Epithelial cell of proximal tubule (primary cell): ENCODE measurements at regions not wholly inside any gene's neighbourhood (a gene's known extent, or its start where the extent isn't known, plus 50 kb on each side); places are given as distances from the start of the nearest gene placed in this dataset.

Experiments
- DNase-seq: peaks from one replicate; pipeline ENCODE4 v3.0.0-alpha.2; 2011; ENCODE audit warnings: low read depth
- H3K4me3 ChIP-seq: 2 replicates; pipeline ENCODE4 v1.5.1; 2011; ENCODE audit warnings: low read depth, mild to moderate bottlenecking, low read length
- TF ChIP-seq, protein P1 (sequence below): conservative IDR thresholded peaks from 2 replicates; pipeline ENCODE4 v1.5.1; 2012; ENCODE audit warnings: low read depth, mild to moderate bottlenecking, low read length

DNA sequence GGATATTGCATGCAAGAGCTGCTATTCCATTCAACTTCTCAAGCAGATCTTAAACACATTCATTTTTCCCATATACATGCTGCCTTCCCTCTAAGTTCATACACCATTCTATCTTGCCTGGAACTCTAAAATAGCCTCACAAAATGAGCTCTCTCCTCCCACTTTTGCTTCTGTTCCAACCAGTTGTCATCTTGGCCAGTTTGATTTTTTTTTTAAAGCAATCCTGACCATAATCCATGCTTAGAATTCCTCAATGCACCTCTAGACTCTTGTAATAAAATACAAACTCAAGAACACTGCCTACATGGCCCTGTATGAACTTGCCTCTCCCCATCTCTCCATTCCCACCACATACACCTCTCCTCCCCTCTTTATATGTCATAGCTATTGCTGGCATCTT lies 68.6 kb upstream of the NPHP3 start:
- TF ChIP-seq, protein P1, sequence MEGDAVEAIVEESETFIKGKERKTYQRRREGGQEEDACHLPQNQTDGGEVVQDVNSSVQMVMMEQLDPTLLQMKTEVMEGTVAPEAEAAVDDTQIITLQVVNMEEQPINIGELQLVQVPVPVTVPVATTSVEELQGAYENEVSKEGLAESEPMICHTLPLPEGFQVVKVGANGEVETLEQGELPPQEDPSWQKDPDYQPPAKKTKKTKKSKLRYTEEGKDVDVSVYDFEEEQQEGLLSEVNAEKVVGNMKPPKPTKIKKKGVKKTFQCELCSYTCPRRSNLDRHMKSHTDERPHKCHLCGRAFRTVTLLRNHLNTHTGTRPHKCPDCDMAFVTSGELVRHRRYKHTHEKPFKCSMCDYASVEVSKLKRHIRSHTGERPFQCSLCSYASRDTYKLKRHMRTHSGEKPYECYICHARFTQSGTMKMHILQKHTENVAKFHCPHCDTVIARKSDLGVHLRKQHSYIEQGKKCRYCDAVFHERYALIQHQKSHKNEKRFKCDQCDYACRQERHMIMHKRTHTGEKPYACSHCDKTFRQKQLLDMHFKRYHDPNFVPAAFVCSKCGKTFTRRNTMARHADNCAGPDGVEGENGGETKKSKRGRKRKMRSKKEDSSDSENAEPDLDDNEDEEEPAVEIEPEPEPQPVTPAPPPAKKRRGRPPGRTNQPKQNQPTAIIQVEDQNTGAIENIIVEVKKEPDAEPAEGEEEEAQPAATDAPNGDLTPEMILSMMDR = no peak
- DNase-seq = no peak
- no peak overlapping the region for H3K4me3 ChIP-seq

DNA sequence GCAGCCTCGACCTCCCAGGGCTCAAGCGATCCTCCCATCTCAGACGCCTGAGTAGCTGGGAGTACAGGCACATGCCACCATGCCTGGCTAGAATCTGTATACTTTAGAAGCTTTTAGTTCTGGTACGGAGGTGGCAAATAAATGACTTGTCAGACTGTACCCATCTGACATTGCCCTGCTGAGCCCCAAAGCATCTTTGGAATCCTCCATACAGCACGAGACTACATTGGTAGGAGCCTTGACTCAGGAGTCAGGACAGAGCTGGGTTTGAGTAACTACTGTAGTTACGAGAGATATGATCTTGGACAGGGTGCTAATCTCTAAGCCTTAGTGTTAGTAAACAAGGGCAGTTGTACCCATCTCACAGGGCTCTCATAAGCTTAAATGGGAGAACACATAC lies 67.8 kb upstream of the NPHP3 start:
- TF ChIP-seq, protein P1 = no peak
- H3K4me3 ChIP-seq = no peak overlapping the region
- no peak for DNase-seq

DNA sequence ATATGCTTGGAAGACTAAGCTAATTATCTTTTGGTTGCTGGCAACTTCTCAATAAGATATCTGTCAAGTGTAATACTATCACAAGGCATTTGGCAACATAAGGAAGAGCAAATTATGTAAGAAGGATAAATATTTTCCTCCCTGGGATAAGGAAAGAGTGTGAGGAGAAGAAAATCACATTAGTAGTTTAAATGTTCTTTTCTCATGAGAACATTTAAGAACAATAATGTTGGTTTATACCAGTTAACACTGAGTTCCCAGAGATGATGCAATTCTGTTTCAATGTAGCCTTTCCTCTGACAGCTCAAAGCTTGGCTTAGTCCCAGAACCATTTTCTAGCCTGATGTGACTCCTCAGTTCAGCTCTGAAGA lies 66.1 kb upstream of the NPHP3 start:
- TF ChIP-seq, protein P1 = no peak
- no peak overlapping the region for H3K4me3 ChIP-seq
- DNase-seq = peak; percentile 65

DNA sequence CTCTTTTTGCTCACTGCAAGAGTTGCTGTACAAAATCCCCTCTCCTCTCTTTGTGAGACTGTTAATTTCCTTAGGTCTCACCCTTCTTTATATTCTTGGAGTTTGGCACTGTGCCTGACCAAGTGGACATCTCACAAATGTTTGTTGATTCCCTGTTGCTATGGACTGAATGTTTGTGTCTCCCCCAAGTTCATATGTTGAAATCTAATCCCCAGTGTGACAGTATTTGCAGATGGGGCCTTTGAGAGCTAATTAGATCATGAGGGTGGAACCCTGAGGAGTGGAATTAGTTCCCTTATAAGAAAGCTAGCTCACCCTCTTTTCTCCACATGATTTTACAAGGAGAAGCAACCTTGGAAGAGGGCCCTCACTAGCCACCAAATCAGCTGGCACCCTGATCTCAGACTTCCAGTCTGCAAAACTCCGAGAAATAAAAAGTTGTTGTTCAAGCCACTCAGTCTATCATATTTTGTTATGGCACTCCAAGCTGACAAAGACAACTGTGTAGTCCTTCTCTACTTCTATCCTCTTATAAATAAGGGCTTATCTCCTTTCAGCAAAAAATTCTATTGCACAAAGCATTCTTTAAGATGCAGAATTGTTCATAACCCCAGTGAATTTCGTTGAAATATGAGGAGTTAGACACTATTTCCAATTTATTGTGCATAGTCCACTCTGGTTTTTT lies 65.5 kb upstream of the NPHP3 start:
- DNase-seq = no peak

DNA sequence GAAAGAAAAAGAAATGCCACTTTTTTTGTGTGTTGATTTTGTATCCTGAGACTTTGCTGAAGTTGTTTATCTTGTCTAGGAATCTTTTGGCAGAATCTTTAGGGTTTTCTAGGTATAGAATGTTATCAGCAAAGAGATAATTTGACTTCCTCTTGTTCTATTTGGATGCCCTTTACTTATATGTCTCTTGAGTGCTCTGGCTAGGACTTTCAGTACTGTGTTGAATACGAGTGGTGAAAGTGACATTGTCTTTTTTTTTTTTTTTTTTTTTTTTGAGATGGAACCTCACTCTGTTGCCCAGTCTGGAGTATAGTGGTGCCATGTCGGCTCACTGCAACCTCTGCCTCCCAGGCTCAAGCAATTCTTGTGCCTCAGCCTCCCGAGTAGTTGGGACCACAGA lies 64.7 kb upstream of the NPHP3 start:
- DNase-seq = no peak
- H3K4me3 ChIP-seq = no peak overlapping the region
- TF ChIP-seq, protein P1 = no peak

More for the DNA sequence above, 65.5 kb upstream of the NPHP3 start:
- TF ChIP-seq, protein P1 = no peak
- H3K4me3 ChIP-seq = no peak overlapping the region

DNA sequence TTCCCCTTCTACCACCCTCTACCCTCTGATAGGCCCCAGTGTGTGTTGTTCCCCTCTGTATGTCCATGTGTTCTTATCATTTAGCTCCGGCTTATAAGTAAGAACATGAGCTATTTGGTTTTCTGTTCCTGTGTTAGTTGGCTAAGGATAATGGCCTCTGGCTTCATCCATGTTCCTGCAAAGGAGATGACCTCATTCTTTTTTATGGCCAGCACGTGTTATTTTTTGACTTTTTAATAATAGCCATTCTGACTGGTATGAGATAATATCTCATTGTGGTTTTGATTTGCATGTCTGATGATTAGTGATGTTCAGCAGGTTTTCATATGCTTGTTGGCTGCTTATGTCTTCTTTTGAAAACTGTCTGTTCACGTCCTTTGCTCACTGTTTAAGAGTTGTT lies 63.1 kb upstream of the NPHP3 start:
- H3K4me3 ChIP-seq = no peak overlapping the region
- TF ChIP-seq, protein P1 = no peak
- no peak for DNase-seq

DNA sequence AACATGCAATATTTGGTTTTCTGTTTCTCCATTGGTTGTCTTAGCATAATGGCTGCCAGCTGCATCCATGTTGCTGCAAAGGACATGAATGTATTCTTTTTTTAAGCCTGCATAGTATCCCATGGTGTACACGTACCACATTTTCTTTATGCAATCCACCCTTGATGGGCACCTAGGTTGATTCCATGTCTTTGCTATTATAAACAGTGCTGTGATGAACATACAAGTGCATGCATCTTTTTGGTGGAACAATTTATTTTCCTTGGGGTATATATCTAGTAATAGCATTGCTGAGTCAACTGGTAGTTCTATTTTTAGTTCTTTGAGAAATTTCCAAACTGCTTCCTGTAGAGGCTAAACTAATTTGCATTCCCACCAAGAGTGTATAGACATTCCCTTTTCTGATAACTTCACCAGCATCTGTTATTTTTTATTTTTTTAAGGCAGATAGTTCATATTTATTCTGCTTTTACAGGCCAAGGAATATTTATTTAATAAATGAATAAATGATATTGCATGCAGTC lies 62.4 kb upstream of the NPHP3 start:
- no peak for DNase-seq

More for the DNA sequence above, 62.4 kb upstream of the NPHP3 start:
- no peak overlapping the region for H3K4me3 ChIP-seq
- TF ChIP-seq, protein P1 = no peak
